Naive thymus-derived CD8-positive, alpha-beta T cell (primary cell): ENCODE measurements at regions not wholly inside any gene's neighbourhood (a gene's known extent, or its start where the extent isn't known, plus 50 kb on each side); places are given as distances from the start of the nearest gene placed in this dataset.
A peak's percentile ranks its signal among the peaks of the same experiment; 100 is the strongest.

Experiments used
- ATAC-seq, 2 donors: fragments of 150-1000 bp; cut with Tn5 transposase in 1 of 2; sonication (Bioruptor Pico), chemical (Tn5 transposase) in 1 of 2; 1 replicate in 1 of 2; 2 replicates in 1 of 2; pipeline ENCODE4 v1.10.0; 2021; ENCODE audit warnings: mild to moderate bottlenecking in 2 of 2, moderate library complexity in 2 of 2
- POLR2A ChIA-PET: fragments of 350-600 bp; sonication (Branson Sonifier 250); formaldehyde crosslinking; loops from one replicate; lab custom pipeline; 2021; ENCODE audit warnings: antibody characterized with exemption; lab: Charles Lee
- DNase-seq, 10 donors: peaks; one replicate each; pipeline versions ENCODE4 v3.0.0 to v3.0.0-alpha.2; 2020 to 2022
- H3K27ac Mint-ChIP-seq, 10 donors: one replicate each; pipeline ENCODE4 v1.8.0; 2020 to 2022; ENCODE audit warnings: mild to moderate bottlenecking in 10 of 10, mixed read lengths in 10 of 10, moderate library complexity in 4 of 10, inconsistent platforms in 1 of 10
- H3K27me3 Mint-ChIP-seq, 5 donors: one replicate each; pipeline ENCODE4 v1.8.0; 2021 to 2022; ENCODE audit warnings: mixed read lengths in 5 of 5
- H3K36me3 Mint-ChIP-seq, 3 donors: one replicate each; pipeline ENCODE4 v1.8.0; 2020 to 2022; ENCODE audit warnings: mixed read lengths in 3 of 3, mild to moderate bottlenecking in 2 of 3, inconsistent platforms in 1 of 3
- H3K4me1 Mint-ChIP-seq, 4 donors: one replicate each; pipeline ENCODE4 v1.8.0; 2021 to 2022; ENCODE audit warnings: mixed read lengths in 4 of 4
- H3K4me3 Mint-ChIP-seq, 10 donors: one replicate each; pipeline ENCODE4 v1.8.0; 2020 to 2022; ENCODE audit warnings: mild to moderate bottlenecking in 10 of 10, mixed read lengths in 10 of 10, moderate library complexity in 6 of 10, inconsistent platforms in 1 of 10
- H3K9me3 Mint-ChIP-seq, 9 donors: one replicate each; pipeline ENCODE4 v1.8.0; 2020 to 2022; ENCODE audit warnings: mixed read lengths in 9 of 9, mild to moderate bottlenecking in 3 of 9, inconsistent platforms in 1 of 9, moderate library complexity in 1 of 9

DNA sequence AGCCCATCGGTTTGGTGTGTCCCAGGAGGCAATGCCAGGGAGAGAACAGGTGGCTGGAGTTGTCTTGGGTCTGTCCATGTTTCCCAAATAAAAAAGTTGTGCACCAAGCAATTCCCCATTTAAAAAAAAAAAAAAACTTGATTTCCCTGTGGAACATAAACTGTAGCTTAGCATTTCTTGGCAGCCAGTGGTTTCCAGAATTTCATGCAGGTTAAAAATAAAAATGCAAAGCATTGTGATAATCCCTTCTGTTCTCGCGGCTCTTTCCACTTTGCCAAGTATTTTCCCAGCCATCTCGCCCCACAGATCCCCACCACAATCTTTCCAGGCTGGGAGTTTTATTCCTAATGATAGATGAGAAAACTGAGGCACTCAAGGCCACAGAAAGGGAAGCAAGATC is 51.4 kb upstream of the MSX1 start:
- POLR2A ChIA-PET: interaction anchor here (0.6 kb wide), 1 partner anchor 10 kb away, joined by 3 read pairs; no protein-coding TSS in a partner anchor
- H3K4me1 Mint-ChIP-seq: peaks cover 0 to 4% (median 0%) of the 10 kb centered on the region in 4 donors
- ATAC-seq (no peak), DNase-seq (no peak)
- H3K27me3 Mint-ChIP-seq: peaks cover 5 to 29% (median 20%) of the 10 kb centered on the region in 5 donors
- peaks cover 0 to 53% (median 24%) of the 10 kb centered on the region in 9 donors for H3K9me3 Mint-ChIP-seq
- H3K36me3 Mint-ChIP-seq: peaks cover 4 to 23% (median 9%) of the 10 kb centered on the region in 3 donors
- H3K4me3 Mint-ChIP-seq: no peak overlapping the region
- no peak overlapping the region for H3K27ac Mint-ChIP-seq

DNA sequence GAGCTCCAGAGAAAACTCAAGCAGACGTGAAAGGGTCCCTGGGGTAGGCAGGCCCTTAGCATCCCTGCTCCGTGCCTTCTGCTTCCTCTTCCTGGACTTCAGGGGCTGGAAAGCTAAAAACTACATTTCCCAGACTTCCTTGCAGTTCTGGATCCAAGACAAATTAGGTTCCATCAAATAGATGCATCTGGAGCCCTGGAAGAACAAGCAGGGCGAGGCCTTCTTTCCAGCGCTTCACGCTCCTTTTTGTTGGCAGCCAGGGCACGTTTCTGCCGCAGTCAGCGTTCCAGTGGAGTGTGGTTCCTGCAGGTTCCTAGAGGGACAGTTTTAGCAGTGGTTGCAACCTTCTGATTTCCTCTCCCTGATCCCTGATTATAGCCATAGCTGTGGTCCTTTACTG is 53.6 kb upstream of the MSX1 start:
- Mint-ChIP-seq H3K27me3 (peaks cover 0 to 16% (median 8%) of the 10 kb centered on the region in 5 donors), H3K4me3 (no peak overlapping the region), H3K4me1 (peaks cover 0 to 1% (median 0%) of the 10 kb centered on the region in 4 donors), H3K36me3 (peaks cover 0 to 19% (median 7%) of the 10 kb centered on the region in 3 donors), H3K27ac (no peak overlapping the region), H3K9me3 (peaks cover 0 to 49% (median 14%) of the 10 kb centered on the region in 9 donors)
- ATAC-seq (no peak), DNase-seq (no peak)
- POLR2A ChIA-PET: no interaction called here

DNA sequence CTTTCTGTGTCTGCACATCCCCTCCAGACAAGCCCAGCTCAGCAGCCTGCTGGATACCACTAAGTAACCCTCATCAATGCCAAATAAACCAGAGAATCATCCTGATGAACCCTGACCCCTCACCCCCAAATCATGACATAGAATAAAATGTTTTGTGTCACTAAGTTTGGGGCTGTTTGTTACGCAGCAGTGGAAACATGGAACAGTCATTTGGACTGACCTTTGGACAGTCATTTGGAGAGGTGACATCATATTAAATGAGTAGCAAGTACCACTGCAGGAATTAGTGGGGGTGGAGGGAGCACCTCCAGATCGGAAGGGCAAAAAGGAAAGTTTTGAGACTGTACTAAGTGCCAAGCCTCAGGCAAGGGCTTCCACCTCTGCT is 55.6 kb upstream of the MSX1 start:
- Mint-ChIP-seq H3K4me1 (peaks cover 0 to 1% (median 0%) of the 10 kb centered on the region in 4 donors), H3K9me3 (peaks cover 0 to 44% (median 10%) of the 10 kb centered on the region in 9 donors), H3K27me3 (peaks cover 2 to 15% (median 4%) of the 10 kb centered on the region in 5 donors), H3K4me3 (no peak overlapping the region), H3K36me3 (peaks cover 0 to 19% (median 4%) of the 10 kb centered on the region in 3 donors), H3K27ac (no peak overlapping the region)
- no peak for ATAC-seq
- POLR2A ChIA-PET: no interaction called here
- DNase-seq: no peak

DNA sequence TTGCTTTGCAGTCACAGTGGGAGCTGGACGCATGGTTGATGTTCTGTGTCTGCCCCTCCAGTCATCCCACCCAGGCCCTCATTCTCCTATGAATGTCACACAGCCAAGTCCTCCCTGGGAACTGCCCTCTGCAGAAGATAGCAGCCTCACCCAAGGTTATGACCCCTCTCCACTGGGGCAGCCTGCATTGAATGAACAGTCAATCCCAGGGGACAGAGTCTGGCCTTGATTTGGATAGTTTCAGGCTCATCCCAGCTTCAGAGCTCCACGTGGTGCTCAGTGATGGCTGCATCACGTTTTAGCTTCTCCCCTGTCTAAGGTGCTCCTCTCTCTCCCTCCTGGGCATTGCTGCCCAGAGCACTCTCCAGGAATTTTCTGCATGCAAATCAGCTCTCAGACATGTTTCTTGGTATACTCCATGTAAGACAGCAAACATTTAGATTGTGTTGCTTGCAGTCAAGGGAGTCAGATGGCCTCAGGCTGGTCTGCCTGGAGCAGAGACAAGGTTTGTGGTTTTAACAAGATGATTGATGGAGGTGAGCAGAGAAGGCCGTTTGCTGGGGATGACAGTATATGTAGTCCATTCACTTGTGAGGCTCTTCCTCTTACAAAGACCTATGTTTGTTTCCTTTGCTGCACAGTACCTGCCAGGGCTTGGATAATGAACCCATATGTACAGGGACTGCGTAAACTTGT is 56.1 kb upstream of the MSX1 start:
- ATAC-seq (no peak), DNase-seq (no peak)
- peaks cover 2 to 15% (median 4%) of the 10 kb centered on the region in 5 donors for H3K27me3 Mint-ChIP-seq
- H3K9me3 Mint-ChIP-seq: peaks cover 0 to 44% (median 9%) of the 10 kb centered on the region in 9 donors
- no peaks in the 10 kb centered on the region for H3K4me1 Mint-ChIP-seq
- POLR2A ChIA-PET: no interaction called here
- H3K36me3 Mint-ChIP-seq: peaks cover 0 to 16% (median 4%) of the 10 kb centered on the region in 3 donors
- H3K27ac Mint-ChIP-seq: no peak overlapping the region
- H3K4me3 Mint-ChIP-seq: no peak overlapping the region

DNA sequence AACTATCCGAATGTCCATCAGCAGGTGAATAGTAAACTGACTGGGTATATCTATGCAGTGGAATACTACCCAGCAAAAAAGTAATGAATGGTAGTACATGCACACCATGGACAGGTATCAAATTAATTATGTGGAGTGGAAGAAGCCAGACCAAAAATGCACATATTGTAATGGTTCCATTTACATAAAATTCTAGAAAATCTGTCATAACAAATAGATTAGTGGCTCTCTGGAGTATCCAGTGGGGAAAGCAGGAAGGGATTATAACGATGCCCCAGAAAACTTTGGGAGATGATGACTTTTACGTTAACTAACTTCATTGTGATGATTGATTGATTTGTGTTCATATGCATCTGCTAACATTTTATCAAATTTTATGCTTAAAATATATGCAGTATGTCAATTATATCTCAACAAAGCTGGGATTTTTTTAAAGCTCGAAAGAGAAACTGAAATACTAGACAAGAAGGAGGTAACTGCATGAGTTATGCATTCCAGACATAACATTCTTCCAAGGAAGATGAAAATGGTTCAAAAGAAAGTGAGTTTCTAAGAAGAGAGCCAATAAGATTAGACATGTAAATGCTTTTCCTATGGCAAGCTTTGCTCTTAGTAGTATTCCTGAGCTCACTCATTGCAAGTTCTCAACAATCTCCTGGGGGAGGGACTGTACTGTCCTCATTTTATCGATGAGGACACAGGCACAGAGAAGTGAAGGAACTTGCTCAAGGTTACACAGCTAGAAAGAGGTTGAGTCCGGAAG is 58.6 kb upstream of the MSX1 start:
- DNase-seq: no peak
- H3K27ac Mint-ChIP-seq: no peak overlapping the region
- H3K4me3 Mint-ChIP-seq: no peak overlapping the region
- POLR2A ChIA-PET: no interaction called here
- H3K4me1 Mint-ChIP-seq: no peaks in the 10 kb centered on the region
- ATAC-seq: no peak
- peaks cover 2 to 29% (median 4%) of the 10 kb centered on the region in 3 donors for H3K36me3 Mint-ChIP-seq
- peaks cover 2 to 18% (median 9%) of the 10 kb centered on the region in 5 donors for H3K27me3 Mint-ChIP-seq
- H3K9me3 Mint-ChIP-seq: peaks cover 0 to 53% (median 10%) of the 10 kb centered on the region in 9 donors

DNA sequence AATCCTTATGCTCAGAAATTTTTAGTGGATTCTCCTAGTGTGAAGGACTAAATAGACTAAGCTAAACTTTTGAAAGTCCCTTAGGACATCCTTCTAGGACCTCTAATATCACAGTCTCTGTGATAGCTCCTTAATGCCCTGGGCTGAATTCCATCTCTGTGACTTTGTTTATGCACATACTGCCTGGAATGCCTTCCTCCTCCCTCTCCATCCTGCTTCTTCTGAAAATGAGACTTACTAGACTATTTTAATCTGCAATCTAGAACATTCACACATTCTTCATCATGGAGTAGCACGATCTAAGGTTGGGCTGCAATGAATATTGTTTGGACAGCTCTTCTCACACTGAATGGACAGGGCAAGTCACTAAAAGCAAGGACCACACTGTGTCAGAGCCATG is 65.0 kb upstream of the MSX1 start:
- H3K27ac Mint-ChIP-seq: no peak overlapping the region
- POLR2A ChIA-PET: no interaction called here
- H3K4me1 Mint-ChIP-seq: no peaks in the 10 kb centered on the region
- H3K4me3 Mint-ChIP-seq: no peak overlapping the region
- peaks cover 0 to 52% (median 30%) of the 10 kb centered on the region in 9 donors for H3K9me3 Mint-ChIP-seq
- ATAC-seq (no peak), DNase-seq (no peak)
- H3K36me3 Mint-ChIP-seq: peaks cover 2 to 30% (median 12%) of the 10 kb centered on the region in 3 donors
- peaks cover 2 to 24% (median 18%) of the 10 kb centered on the region in 5 donors for H3K27me3 Mint-ChIP-seq

DNA sequence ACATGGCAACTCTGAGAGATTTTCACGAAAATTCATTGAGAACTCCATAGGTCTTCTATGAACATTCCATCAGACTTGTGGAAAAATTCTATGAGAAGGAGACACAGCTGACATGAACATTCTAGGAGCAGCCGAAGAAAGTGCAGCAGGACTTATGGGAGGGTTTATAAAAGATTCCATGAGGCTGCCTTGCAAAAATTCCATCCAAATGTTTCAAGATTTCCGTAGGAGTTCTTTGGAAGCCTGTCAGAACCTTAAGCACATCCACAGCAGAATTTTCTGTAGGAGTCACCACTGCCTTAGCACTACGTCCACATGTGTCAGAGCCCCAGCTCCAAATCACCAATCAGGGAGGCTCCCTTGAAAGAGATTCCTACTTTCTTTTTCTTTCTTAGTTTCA is 67.0 kb upstream of the MSX1 start:
- H3K27me3 Mint-ChIP-seq: peaks cover 4 to 28% (median 18%) of the 10 kb centered on the region in 5 donors
- H3K9me3 Mint-ChIP-seq: peaks cover 0 to 60% (median 40%) of the 10 kb centered on the region in 9 donors
- no peak overlapping the region for H3K4me3 Mint-ChIP-seq
- H3K27ac Mint-ChIP-seq: no peak overlapping the region
- POLR2A ChIA-PET: no interaction called here
- no peak for ATAC-seq
- H3K36me3 Mint-ChIP-seq: peaks cover 2 to 37% (median 20%) of the 10 kb centered on the region in 3 donors
- no peaks in the 10 kb centered on the region for H3K4me1 Mint-ChIP-seq
- DNase-seq: no peak

DNA sequence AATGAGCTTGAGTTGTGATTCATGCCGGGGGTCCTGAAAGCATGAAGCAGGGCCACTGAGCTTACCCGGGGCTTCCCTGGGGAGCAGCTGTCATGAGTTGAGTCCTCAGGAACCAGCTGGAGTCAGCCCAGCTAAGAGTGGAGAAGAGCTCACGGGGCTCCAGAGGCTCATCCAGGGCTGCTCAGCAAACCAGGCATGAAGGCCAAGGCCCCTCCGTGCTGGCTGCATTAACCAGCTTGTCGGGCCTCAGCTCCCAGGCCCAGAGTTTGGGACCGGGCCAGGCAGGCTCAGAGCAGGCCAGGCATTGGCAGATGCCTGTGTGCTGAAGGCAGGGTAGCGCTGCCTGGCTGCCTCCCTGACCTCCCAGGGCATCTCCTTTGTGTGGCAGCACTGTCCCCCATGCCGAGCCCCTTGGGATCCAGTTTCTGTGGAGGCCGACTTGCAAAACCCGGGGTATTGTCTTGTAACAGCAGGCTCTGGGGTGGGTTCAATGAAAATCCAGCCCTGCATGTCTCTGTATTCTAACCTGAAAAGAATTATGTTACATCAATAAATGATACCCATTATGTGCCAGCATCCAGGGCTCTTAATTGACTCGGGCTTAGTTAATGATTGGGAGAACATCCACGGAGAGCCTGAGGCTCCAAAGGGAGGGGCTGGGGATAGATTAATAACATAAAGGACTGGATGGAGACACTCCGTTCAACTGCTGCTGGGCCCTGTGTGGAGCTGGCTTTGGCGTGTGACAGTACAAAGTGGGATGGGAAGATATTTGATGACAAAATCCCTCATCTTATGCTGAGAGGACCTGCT is 68.0 kb upstream of the MSX1 start:
- no peak for ATAC-seq

DNA sequence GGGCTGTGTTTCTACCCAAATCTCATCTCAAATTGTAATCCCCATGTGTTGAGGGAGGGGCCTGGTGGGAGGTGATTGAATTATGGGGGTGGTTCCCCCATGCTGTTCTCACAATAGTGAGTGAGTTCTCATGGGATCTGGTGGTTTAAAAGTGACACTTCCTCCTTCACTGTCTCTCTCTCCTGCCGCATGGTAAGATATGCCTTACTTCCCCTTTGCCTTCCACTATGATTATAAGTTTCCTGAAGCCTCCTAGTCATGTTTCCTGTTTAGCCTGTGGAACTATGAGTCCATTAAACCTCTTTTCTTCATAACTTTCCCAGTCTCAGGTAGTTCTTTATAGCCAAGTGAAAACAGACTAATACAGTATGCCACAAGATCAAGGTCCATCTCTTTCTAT is 70.0 kb upstream of the MSX1 start:
- POLR2A ChIA-PET: interaction anchor here (0.6 kb wide), 1 partner anchor 38 kb away, joined by 4 read pairs; no protein-coding TSS in a partner anchor
- H3K9me3 Mint-ChIP-seq: peaks cover 0 to 54% (median 44%) of the 10 kb centered on the region in 9 donors
- peaks cover 4 to 24% (median 11%) of the 10 kb centered on the region in 5 donors for H3K27me3 Mint-ChIP-seq
- H3K4me3 Mint-ChIP-seq: no peak overlapping the region
- no peak for ATAC-seq
- peaks cover 0 to 28% (median 20%) of the 10 kb centered on the region in 3 donors for H3K36me3 Mint-ChIP-seq
- no peak overlapping the region for H3K27ac Mint-ChIP-seq
- no peaks in the 10 kb centered on the region for H3K4me1 Mint-ChIP-seq
- no peak for DNase-seq

More for the DNA sequence above, 68.0 kb upstream of the MSX1 start:
- Mint-ChIP-seq H3K36me3 (peaks cover under 1 to 29% (median 20%) of the 10 kb centered on the region in 3 donors), H3K4me3 (no peak overlapping the region), H3K9me3 (peaks cover 0 to 53% (median 45%) of the 10 kb centered on the region in 9 donors), H3K27me3 (peaks cover 4 to 26% (median 15%) of the 10 kb centered on the region in 5 donors), H3K27ac (no peak overlapping the region), H3K4me1 (no peaks in the 10 kb centered on the region)
- no peak for DNase-seq
- POLR2A ChIA-PET: no interaction called here

DNA sequence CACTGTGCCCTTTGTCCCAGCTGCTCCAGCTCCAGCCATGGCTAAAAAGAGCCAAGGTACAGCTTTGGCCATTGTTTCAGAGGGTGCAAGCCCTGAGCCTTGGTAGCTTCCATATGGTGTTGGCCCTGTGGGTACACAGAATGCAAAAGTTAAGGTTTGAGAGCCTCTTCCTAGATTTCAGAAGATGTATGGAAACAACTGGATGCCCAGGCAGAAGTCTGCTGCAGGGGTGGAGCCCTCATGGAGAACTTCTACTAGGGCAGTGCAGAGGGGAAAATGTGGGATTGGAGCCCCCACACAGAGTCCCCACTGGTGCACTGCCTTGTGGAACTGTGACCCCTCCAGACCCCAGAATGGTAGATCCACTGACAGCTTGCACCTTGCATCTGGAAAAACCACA is 70.9 kb upstream of the MSX1 start:
- ATAC-seq (no peak), DNase-seq (no peak)
- Mint-ChIP-seq H3K36me3 (peaks cover 0 to 28% (median 20%) of the 10 kb centered on the region in 3 donors), H3K9me3 (peaks cover 0 to 50% (median 39%) of the 10 kb centered on the region in 9 donors), H3K27ac (no peak overlapping the region), H3K27me3 (peaks cover 0 to 18% (median 8%) of the 10 kb centered on the region in 5 donors), H3K4me3 (no peak overlapping the region), H3K4me1 (no peaks in the 10 kb centered on the region)
- POLR2A ChIA-PET: no interaction called here

DNA sequence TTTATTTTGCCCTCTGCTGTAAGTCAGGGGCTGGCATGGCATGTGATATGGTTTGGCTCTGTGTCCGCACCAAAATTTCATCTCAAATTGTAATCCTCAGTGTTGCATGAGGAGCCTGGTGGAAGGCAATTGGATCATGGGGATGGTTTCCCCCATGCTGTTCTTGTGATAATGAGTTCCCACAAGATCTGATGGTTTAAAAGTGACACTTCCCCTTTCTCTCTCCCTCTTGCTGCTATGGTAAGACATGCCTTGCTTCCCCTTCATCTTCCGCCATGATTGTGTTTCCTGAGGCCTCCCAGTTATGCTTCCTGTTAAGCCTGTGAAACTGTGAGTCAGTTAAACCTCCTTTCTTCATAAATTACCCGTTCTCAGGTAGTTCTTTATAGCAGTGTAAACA is 72.0 kb upstream of the MSX1 start:
- no peak for ATAC-seq
- Mint-ChIP-seq H3K4me1 (no peaks in the 10 kb centered on the region), H3K27me3 (peaks cover 0 to 11% (median 3%) of the 10 kb centered on the region in 5 donors), H3K9me3 (peaks cover 0 to 46% (median 32%) of the 10 kb centered on the region in 9 donors), H3K36me3 (peaks cover 0 to 28% (median 20%) of the 10 kb centered on the region in 3 donors), H3K27ac (peak overlapping the region in 1 of 10 donors; percentile 33), H3K4me3 (no peak overlapping the region)
- POLR2A ChIA-PET: no interaction called here
- no peak for DNase-seq

DNA sequence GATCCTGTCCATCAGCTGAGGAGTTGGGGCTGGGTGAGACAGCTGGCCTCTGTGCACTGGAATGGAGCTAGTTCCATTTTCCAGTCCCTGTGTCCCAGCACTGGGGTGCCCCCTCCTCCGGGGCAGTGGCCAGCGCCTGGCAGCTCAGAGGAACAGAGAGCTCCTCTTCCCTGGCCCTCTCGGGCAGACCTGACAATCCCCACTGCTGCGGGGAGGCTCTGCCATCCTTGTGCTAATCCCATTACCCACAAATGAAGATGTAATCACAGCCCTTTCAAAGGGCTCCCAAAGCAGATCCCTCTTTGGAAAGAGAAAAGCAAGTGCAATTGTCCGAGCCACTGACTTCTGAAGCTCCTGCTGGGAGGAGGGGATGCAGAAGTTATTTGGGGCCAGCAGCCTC is 75.1 kb upstream of the MSX1 start:
- Mint-ChIP-seq H3K36me3 (peaks cover 0 to 22% (median 7%) of the 10 kb centered on the region in 3 donors), H3K4me1 (no peaks in the 10 kb centered on the region), H3K9me3 (peaks cover 0 to 43% (median 23%) of the 10 kb centered on the region in 9 donors), H3K27me3 (peaks cover 0 to 4% (median 3%) of the 10 kb centered on the region in 5 donors), H3K27ac (no peak overlapping the region), H3K4me3 (no peak overlapping the region)
- ATAC-seq (no peak), DNase-seq (no peak)
- POLR2A ChIA-PET: no interaction called here
